Thyroid gland (tissue), 4 donors: ENCODE measurements at regions not wholly inside any gene's neighbourhood (a gene's known extent, or its start where the extent isn't known, plus 50 kb on each side); places are given as distances from the start of the nearest gene placed in this dataset.

Experiments used
- DNase-seq, 2 donors: peaks; one replicate each; pipeline ENCODE4 v3.0.0-alpha.2; 2019
- H3K27ac ChIP-seq, 3 donors: fragments of 200-600 bp; sonication (generic); 1 replicate in 2 of 3; 2 replicates in 1 of 3; pipeline ENCODE4 v1.5.1; 2016 to 2019; ENCODE audit warnings: mild to moderate bottlenecking in 1 of 3, moderate library complexity in 1 of 3
- H3K27me3 ChIP-seq: fragments of 200-600 bp; sonication (generic); one replicate; pipeline ENCODE4 v1.5.1; 2019
- H3K36me3 ChIP-seq, 2 donors: fragments of 200-600 bp; sonication (generic); one replicate each; pipeline ENCODE4 v1.5.1; 2016 to 2019
- H3K4me1 ChIP-seq, 2 donors: fragments of 200-600 bp; sonication (generic); one replicate each; pipeline ENCODE4 v1.5.1; 2017 to 2019
- H3K4me3 ChIP-seq, 3 donors: fragments of 200-600 bp; sonication (generic); replicated peaks in 1 of 3; 1 replicate in 2 of 3; 2 replicates in 1 of 3; pipeline ENCODE4 v1.5.1; 2016; ENCODE audit warnings: mild to moderate bottlenecking in 1 of 3
- H3K9me3 ChIP-seq: fragments of 200-600 bp; sonication (generic); one replicate; pipeline ENCODE4 v1.5.1; 2017
- CTCF ChIP-seq, 6 experiments: fragments of 200-600 bp in 3 of 6; fragments of 450-650 bp in 3 of 6; sonication (generic) in 3 of 6; IDR thresholded peaks; one replicate each; pipeline ENCODE4 v1.5.1; 2016 to 2019; ENCODE audit warnings: antibody characterized with exemption in 6 of 6, mild to moderate bottlenecking in 2 of 6, inconsistent platforms in 1 of 6, moderate library complexity in 1 of 6
- POLR2A ChIP-seq, 2 donors: fragments of 450-650 bp; IDR thresholded peaks; one replicate each; pipeline ENCODE4 v1.6.1; 2017; ENCODE audit warnings: antibody characterized with exemption in 2 of 2, mild to moderate bottlenecking in 2 of 2, moderate library complexity in 1 of 2
- WGBS, 2 donors: methylation state at CpG; one replicate each; pipeline ENCODE4 v1.1.5; 2017; 5-methylcytosine and 5-hydroxymethylcytosine counted together
- intact Hi-C: fragments of 100-400 bp; cut with DNase I; formaldehyde crosslinking; loops from one replicate; pipeline ENCODE4 v1.15.1; 2023

- no peak for DNase-seq
- Histone ChIP-seq H3K9me3 (no peaks in the 10 kb centered on the region), H3K27ac (no peak overlapping the region), H3K36me3 (no peaks in the 10 kb centered on the region), H3K27me3 (no peaks in the 10 kb centered on the region), H3K4me1 (no peaks in the 10 kb centered on the region), H3K4me3 (no peak overlapping the region)
- 32% methylated on average over 10 of the region's 10 CpGs for WGBS, 2 donors
- intact Hi-C loops = no loop called here
- no peak for TF ChIP-seq POLR2A (IDR thresholded peaks at IDR 0.05)
- no peak for TF ChIP-seq CTCF (IDR thresholded peaks at IDR 0.05)
These were observed 148.0 kb downstream of the DHX35 start for GRCh38 chr20:39109933-39110818.

DNA sequence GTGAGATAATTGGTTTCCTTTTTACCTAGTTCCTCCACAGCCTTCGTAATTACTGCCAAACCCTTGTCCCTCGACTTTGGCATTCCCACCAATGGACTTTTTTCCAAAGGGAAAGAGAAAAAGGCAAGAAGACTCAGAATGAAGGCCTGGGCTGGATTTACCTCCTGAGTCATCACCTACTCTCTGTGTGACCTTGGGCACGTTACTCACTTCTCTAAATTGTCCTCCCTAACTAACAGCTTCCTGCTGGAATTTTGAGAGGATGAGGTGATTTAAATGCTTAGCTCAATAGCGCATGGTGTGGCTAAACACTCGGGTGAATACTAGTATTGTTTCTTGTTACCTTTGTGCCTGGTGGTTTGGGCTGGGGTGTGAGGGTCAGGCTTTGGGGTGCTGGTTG is 146.6 kb downstream of the DHX35 start:
- H3K4me3 ChIP-seq = no peak overlapping the region
- intact Hi-C loops = no loop called here
- DNase-seq = no peak
- H3K36me3 ChIP-seq = no peaks in the 10 kb centered on the region
- 59 to 61% methylated on average over 5 of the region's 5 CpGs for WGBS, 2 donors
- H3K4me1 ChIP-seq = no peaks in the 10 kb centered on the region
- no peaks in the 10 kb centered on the region for H3K9me3 ChIP-seq
- H3K27me3 ChIP-seq = no peaks in the 10 kb centered on the region
- TF ChIP-seq POLR2A (IDR thresholded peaks at IDR 0.05) (no peak), CTCF (IDR thresholded peaks at IDR 0.05) (no peak)
- H3K27ac ChIP-seq = no peak overlapping the region

- Histone ChIP-seq H3K9me3 (no peaks in the 10 kb centered on the region), H3K27me3 (no peaks in the 10 kb centered on the region), H3K4me3 (no peak overlapping the region), H3K36me3 (no peaks in the 10 kb centered on the region), H3K27ac (no peak overlapping the region), H3K4me1 (no peaks in the 10 kb centered on the region)
- 69 to 79% methylated on average over 5 of the region's 5 CpGs for WGBS, 2 donors
- DNase-seq = no peak
- TF ChIP-seq CTCF (IDR thresholded peaks at IDR 0.05) = no peak
- no peak for TF ChIP-seq POLR2A (IDR thresholded peaks at IDR 0.05)
- intact Hi-C loops = no loop called here
These were observed 145.6 kb downstream of the DHX35 start for GRCh38 chr20:39107741-39108140.

DNA sequence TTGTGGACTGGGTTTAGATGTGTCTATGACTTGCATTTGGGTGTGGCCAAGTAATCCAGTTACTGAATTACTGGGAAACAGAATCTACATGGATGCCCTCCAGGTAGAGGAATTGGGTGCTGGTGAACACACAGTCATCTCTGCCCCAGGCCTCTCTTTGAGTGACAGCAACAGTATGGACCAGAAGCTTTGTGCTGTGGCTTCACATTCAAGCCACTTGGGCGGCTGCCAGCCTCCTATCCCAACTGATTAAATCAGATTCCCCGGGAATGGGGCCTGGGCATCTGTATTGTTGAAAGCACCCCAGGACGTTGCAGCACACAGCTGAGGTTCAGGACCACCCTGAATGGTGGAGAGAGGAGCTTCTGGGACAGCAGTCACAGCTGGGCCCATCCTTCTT is 144.6 kb downstream of the DHX35 start:
- intact Hi-C loops = no loop called here
- no peaks in the 10 kb centered on the region for H3K36me3 ChIP-seq
- H3K4me1 ChIP-seq = no peaks in the 10 kb centered on the region
- H3K9me3 ChIP-seq = no peaks in the 10 kb centered on the region
- TF ChIP-seq POLR2A (IDR thresholded peaks at IDR 0.05) = no peak
- TF ChIP-seq CTCF (IDR thresholded peaks at IDR 0.05) = no peak
- no peak overlapping the region for H3K4me3 ChIP-seq
- DNase-seq = no peak
- H3K27me3 ChIP-seq = no peaks in the 10 kb centered on the region
- H3K27ac ChIP-seq = no peak overlapping the region
- WGBS, 2 donors = 63 to 69% methylated on average over 3 of the region's 3 CpGs

DNA sequence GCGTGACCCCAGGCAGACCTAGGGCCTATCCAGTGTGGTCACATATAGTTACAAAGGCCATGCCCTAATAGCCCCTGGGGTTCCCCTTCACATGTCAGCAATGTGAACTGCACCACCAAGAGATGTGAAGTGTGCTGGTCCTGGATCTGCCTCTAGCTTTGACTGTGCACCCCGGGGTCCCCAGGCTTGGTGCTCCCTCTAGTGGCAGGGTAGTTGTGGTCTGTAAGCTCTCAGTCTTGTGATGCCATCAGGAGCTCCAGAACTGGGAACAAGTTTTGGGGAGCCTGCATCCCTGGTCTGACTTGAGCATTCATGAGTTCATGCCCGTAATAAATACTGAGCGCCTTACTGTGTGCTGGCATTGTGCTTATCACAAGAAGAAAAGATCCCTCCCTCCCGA is 143.4 kb downstream of the DHX35 start:
- Histone ChIP-seq H3K4me1 (no peaks in the 10 kb centered on the region), H3K27me3 (no peaks in the 10 kb centered on the region), H3K4me3 (no peak overlapping the region), H3K36me3 (no peaks in the 10 kb centered on the region), H3K9me3 (no peaks in the 10 kb centered on the region), H3K27ac (no peak overlapping the region)
- intact Hi-C loops = no loop called here
- TF ChIP-seq POLR2A (IDR thresholded peaks at IDR 0.05) (no peak), CTCF (IDR thresholded peaks at IDR 0.05) (no peak)
- DNase-seq = no peak
- 93 to 96% methylated on average over 5 of the region's 5 CpGs for WGBS, 2 donors
